ENCODE measurements at regions not wholly inside any gene's neighbourhood (a gene's known extent, or its start where the extent isn't known, plus 50 kb on each side); places are given as distances from the start of the nearest gene placed in this dataset.
A peak's percentile ranks its signal among the peaks of the same experiment; 100 is the strongest.

DNA sequence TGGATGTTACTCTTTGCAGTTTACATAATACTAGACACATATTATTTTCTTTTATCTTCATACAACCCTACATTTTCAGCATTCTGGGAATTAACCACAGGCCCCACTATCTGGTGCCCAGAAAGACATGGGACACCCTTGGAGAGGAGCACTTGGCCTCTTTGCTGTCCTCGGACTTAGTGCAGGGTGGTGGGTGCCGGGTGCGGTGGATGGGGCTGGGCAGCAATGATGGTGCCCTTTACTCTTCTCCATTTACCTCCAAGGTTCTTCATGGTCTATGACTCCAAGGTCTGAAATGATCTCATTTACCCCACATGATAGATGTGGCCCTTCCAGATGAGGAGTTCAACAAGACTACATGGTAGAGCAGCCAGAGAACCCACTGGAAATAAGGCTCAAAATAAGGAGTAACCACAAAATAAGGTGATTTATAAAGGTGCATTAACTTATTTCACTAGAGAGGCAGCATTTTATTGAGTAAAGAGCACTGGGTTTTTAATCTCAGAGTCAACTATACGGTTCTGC, 56.2 kb upstream of the IGFBP3 start:
- Histone ChIP-seq H3K27ac (ENCODE audit: low read depth, low read length) (peak overlapping the region; percentile 2), H3K4me3 (ENCODE audit: low read depth, low read length) (no peak overlapping the region), H3K27me3 (ENCODE audit: control insufficient read depth, insufficient read depth, low read length) (no peaks in the 10 kb centered on the region), H3K9me3 (ENCODE audit: control insufficient read depth, insufficient read depth, low read length) (peaks cover 13% of the 10 kb centered on the region)
- ChIA-PET POLR2A (interaction anchor here (1.0 to 1.6 kb wide), 3 partner anchors 21 to 281 kb away, joined by 3 to 11 read pairs (median 10); no protein-coding TSS in a partner anchor), CTCF (interaction anchor here (0.9 kb wide), 1 partner anchor 55 kb away, joined by 5 read pairs; no protein-coding TSS in a partner anchor)
- DNase-seq (ENCODE audit: low read depth, low spot score), result no peak
- TF ChIP-seq, protein P1, sequence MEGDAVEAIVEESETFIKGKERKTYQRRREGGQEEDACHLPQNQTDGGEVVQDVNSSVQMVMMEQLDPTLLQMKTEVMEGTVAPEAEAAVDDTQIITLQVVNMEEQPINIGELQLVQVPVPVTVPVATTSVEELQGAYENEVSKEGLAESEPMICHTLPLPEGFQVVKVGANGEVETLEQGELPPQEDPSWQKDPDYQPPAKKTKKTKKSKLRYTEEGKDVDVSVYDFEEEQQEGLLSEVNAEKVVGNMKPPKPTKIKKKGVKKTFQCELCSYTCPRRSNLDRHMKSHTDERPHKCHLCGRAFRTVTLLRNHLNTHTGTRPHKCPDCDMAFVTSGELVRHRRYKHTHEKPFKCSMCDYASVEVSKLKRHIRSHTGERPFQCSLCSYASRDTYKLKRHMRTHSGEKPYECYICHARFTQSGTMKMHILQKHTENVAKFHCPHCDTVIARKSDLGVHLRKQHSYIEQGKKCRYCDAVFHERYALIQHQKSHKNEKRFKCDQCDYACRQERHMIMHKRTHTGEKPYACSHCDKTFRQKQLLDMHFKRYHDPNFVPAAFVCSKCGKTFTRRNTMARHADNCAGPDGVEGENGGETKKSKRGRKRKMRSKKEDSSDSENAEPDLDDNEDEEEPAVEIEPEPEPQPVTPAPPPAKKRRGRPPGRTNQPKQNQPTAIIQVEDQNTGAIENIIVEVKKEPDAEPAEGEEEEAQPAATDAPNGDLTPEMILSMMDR (IDR thresholded peaks at IDR 0.05; ENCODE audit: low read depth, low read length), result no peak

DNA sequence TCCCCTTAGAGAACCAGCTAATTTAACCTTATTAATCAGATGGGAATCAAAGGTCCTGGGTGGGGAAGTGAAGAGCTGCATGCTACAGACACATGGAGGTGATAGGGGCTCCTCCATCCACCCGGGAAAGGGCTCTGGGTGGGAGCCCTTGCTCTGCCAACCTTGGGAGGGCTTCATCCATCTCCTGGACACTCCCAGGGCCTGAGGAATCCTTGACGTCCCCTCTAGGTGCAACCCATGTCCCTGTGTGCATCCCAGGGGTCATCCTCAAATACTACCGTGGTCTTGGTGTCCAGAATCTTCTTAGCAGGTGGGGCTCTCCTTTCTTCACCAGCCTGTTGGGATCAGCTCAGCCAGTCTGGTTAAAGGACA, 55.4 kb upstream of the IGFBP3 start:
- Histone ChIP-seq H3K27me3 (ENCODE audit: control insufficient read depth, insufficient read depth, low read length) (no peaks in the 10 kb centered on the region), H3K4me3 (ENCODE audit: low read depth, low read length) (no peak overlapping the region), H3K9me3 (ENCODE audit: control insufficient read depth, insufficient read depth, low read length) (peaks cover 10% of the 10 kb centered on the region), H3K27ac (ENCODE audit: low read depth, low read length) (no peak overlapping the region)
- TF ChIP-seq, protein P1 (IDR thresholded peaks at IDR 0.05; ENCODE audit: low read depth, low read length), result no peak
- ChIA-PET POLR2A (no interaction called here), CTCF (interaction anchor here (1.3 kb wide), 1 partner anchor 54 kb away, joined by 7 read pairs; no protein-coding TSS in a partner anchor)
- no peak for DNase-seq (ENCODE audit: low read depth, low spot score)

GRCh38 chr7:45975847-45976484, 54.9 kb upstream of the IGFBP3 start:
- Histone ChIP-seq H3K9me3 (ENCODE audit: control insufficient read depth, insufficient read depth, low read length) (peaks cover 10% of the 10 kb centered on the region), H3K27ac (ENCODE audit: low read depth, low read length) (no peak overlapping the region), H3K4me3 (ENCODE audit: low read depth, low read length) (no peak overlapping the region), H3K27me3 (ENCODE audit: control insufficient read depth, insufficient read depth, low read length) (no peaks in the 10 kb centered on the region)
- CTCF ChIA-PET, result interaction anchor here (0.7 to 1.3 kb wide), 2 partner anchors 12 to 53 kb away, joined by 3 to 7 read pairs; no protein-coding TSS in a partner anchor
- TF ChIP-seq, protein P1 (IDR thresholded peaks at IDR 0.05; ENCODE audit: low read depth, low read length), result no peak
- DNase-seq (ENCODE audit: low read depth, low spot score), result no peak
- POLR2A ChIA-PET, result no interaction called here

DNA sequence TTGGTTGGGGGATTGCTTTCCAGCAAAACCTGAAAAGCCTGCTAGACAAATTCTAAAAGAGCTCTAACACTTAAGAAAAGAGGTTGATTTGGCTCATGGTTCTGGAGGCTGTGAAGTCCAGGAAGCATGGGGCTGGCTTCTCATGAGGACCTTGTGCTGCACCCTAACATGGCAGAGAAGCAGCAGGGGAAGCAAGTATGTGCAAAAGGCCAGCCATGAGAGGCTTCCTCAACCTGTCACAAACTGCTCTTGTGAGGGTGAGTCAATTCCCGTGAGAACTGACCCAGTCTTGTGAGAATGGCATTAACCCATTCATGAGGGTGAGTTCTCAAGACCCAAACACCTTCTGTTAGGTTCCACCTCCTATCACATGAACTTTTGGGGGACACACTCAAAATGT, 54.3 kb upstream of the IGFBP3 start:
- H3K27ac ChIP-seq (ENCODE audit: low read depth, low read length), result no peak overlapping the region
- no peak for DNase-seq (ENCODE audit: low read depth, low spot score)
- POLR2A ChIA-PET, result no interaction called here
- no peaks in the 10 kb centered on the region for H3K27me3 ChIP-seq (ENCODE audit: control insufficient read depth, insufficient read depth, low read length)
- CTCF ChIA-PET, result interaction anchor here (0.7 to 1.3 kb wide), 2 partner anchors 11 to 53 kb away, joined by 3 to 7 read pairs; no protein-coding TSS in a partner anchor
- no peak overlapping the region for H3K4me3 ChIP-seq (ENCODE audit: low read depth, low read length)
- H3K9me3 ChIP-seq (ENCODE audit: control insufficient read depth, insufficient read depth, low read length), result peaks cover 10% of the 10 kb centered on the region
- TF ChIP-seq, protein P1 (IDR thresholded peaks at IDR 0.05; ENCODE audit: low read depth, low read length), result no peak
